ENCODE measurements at regions not wholly inside any gene's neighbourhood (a gene's known extent, or its start where the extent isn't known, plus 50 kb on each side); places are given as distances from the start of the nearest gene placed in this dataset.

DNA sequence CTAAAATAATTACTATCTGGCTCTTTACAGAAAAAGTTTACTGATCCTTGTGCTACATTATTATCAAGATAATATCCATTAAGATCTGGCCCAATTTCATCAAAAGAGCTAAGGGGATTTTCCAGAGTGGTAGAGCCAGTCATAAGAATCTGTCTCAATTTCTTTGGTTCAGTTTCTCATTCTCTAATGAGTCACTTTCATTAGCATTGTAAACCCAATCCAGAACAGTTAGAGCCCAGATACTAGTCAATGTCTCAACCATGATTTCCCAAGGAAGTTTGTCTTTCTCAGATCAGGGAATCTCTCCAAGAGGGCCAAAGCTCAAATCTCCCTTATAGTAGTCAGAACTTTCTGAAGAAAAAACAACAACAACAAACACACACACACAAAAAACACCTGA lies 131.1 kb upstream of the PPP2R3A start:
- H3K79me1 ChIP-seq (ENCODE audit: low read depth in 1 of 2, low read length in 2 of 2), result no peaks in the 10 kb centered on the region
- H3K4ac ChIP-seq (ENCODE audit: low read depth, low read length), result no peak overlapping the region
- in situ Hi-C loops (cut with MboI; ENCODE audit: low sequenced_read_pairs), result no loop called here
- intact Hi-C loops (cut with micrococcal nuclease), result no loop called here
- no TSS peak for BruUV-seq (replicated peaks)
- no peak overlapping the region for H3K14ac ChIP-seq (replicated peaks; ENCODE audit: low read depth, low read length)
- DNase-seq (no peak), ATAC-seq (ENCODE audit: low read depth) (no peak)
- no peak overlapping the region for H4K8ac ChIP-seq (ENCODE audit: low read depth in 2 of 2, low read length in 2 of 2)
- H3K23ac ChIP-seq (ENCODE audit: low read depth, low read length), result no peak overlapping the region
- H2BK5ac ChIP-seq (ENCODE audit: low read depth, low read length, poor library complexity, severe bottlenecking), result no peak overlapping the region
- CTCF ChIA-PET, result no interaction called here
- no peak overlapping the region for H2AFZ ChIP-seq (replicated peaks; ENCODE audit: low read length, poor library complexity)
- H3K36me3 ChIP-seq (ENCODE audit: control insufficient read depth, insufficient read depth, low read length), result no peaks in the 10 kb centered on the region
- no peaks in the 10 kb centered on the region for H3K9me3 ChIP-seq (ENCODE audit: control insufficient read depth, insufficient read depth, low read length)
- TF ChIP-seq, protein P1, sequence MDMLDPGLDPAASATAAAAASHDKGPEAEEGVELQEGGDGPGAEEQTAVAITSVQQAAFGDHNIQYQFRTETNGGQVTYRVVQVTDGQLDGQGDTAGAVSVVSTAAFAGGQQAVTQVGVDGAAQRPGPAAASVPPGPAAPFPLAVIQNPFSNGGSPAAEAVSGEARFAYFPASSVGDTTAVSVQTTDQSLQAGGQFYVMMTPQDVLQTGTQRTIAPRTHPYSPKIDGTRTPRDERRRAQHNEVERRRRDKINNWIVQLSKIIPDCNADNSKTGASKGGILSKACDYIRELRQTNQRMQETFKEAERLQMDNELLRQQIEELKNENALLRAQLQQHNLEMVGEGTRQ (IDR thresholded peaks at IDR 0.05; ENCODE audit: low read depth, low read length), result no peak
- TF ChIP-seq, protein P2, sequence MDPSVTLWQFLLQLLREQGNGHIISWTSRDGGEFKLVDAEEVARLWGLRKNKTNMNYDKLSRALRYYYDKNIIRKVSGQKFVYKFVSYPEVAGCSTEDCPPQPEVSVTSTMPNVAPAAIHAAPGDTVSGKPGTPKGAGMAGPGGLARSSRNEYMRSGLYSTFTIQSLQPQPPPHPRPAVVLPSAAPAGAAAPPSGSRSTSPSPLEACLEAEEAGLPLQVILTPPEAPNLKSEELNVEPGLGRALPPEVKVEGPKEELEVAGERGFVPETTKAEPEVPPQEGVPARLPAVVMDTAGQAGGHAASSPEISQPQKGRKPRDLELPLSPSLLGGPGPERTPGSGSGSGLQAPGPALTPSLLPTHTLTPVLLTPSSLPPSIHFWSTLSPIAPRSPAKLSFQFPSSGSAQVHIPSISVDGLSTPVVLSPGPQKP (IDR thresholded peaks at IDR 0.05; ENCODE audit: borderline replicate concordance, low read depth, low read length), result no peak
- TF ChIP-seq FOS (IDR thresholded peaks at IDR 0.05; ENCODE audit: low read depth, low read length) (no peak), MAZ (IDR thresholded peaks at IDR 0.05; ENCODE audit: borderline replicate concordance, low read depth, low read length) (no peak), CHD1 (IDR thresholded peaks at IDR 0.05; ENCODE audit: low read depth, low read length) (no peak), RAD21 (IDR thresholded peaks at IDR 0.05; ENCODE audit: low read length) (no peak), RCOR1 (IDR thresholded peaks at IDR 0.05; ENCODE audit: insufficient replicate concordance, low read length) (no peak), NFE2L2 (IDR thresholded peaks at IDR 0.05; ENCODE audit: low read depth, low read length) (no peak), POLR2A (IDR thresholded peaks at IDR 0.05; ENCODE audit: low read depth, low read length) (no peak)
- H3K27me3 ChIP-seq (ENCODE audit: control insufficient read depth, insufficient read depth, low read length), result no peaks in the 10 kb centered on the region
- H4K5ac ChIP-seq (ENCODE audit: low read depth, low read length), result no peak overlapping the region
- H4K20me1 ChIP-seq (ENCODE audit: insufficient read depth, low read length), result no peaks in the 10 kb centered on the region
- no peak overlapping the region for H3K9ac ChIP-seq (ENCODE audit: low read depth, low read length)
- no peak overlapping the region for H2AK5ac ChIP-seq (ENCODE audit: low read depth, low read length)
- H3K4me1 ChIP-seq (ENCODE audit: control insufficient read depth, insufficient read depth, low read length), result no peaks in the 10 kb centered on the region
- H3K4me2 ChIP-seq (ENCODE audit: low read depth, low read length), result no peak overlapping the region
- dilution Hi-C loops (cut with HindIII; ENCODE audit: low sequenced_read_pairs, unreplicated experiment), result no loop called here
- no peak overlapping the region for H2BK15ac ChIP-seq (ENCODE audit: low read depth, low read length)
- no peak overlapping the region for H3K4me3 ChIP-seq (ENCODE audit: insufficient read depth, low read depth, low read length)
- no peak overlapping the region for H3K18ac ChIP-seq (ENCODE audit: low read depth, low read length)
- no peak overlapping the region for H4K91ac ChIP-seq (ENCODE audit: insufficient read depth, low read depth, low read length)
- H2BK20ac ChIP-seq (ENCODE audit: low read depth, low read length), result no peak overlapping the region
- POLR2A ChIA-PET (ENCODE audit: unreplicated experiment), result no interaction called here
- no peak overlapping the region for H3K27ac ChIP-seq (ENCODE audit: insufficient read depth, low read length)
- H3K9me1 ChIP-seq (ENCODE audit: insufficient read depth, low read length), result no peaks in the 10 kb centered on the region
- H2BK120ac ChIP-seq (ENCODE audit: low read depth, low read length), result no peak overlapping the region
- H3K56ac ChIP-seq (ENCODE audit: extremely low read depth, insufficient read depth, low read length), result no peak overlapping the region
- H2AK9ac ChIP-seq (replicated peaks; ENCODE audit: low read depth, low read length, poor library complexity), result no peak overlapping the region
